ENCODE measurements at regions not wholly inside any gene's neighbourhood (a gene's known extent, or its start where the extent isn't known, plus 50 kb on each side); places are given as distances from the start of the nearest gene placed in this dataset.
A peak's percentile ranks its signal among the peaks of the same experiment; 100 is the strongest.

DNA sequence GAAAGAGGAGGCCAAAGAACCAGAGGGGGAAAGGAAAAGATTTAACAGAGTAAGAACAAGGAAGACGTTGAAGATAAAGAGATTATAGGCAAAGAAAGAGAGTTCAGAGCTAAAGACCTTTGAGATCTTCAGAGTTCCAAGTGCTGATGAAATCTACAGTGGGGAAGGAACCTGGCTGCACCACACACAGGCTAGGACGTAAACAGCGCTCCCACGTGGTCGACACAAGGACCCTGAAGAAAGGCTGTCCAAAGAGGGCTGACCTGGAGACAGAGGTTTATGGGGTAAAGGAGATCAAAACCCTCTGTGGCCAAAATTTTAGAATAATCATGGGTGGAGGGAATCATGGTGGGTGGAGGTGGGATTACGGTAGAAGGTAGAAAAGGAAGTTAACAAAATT, 121.6 kb downstream of the PMP22 start:
- DNase-seq: peak; percentile 78
- H3K4me1 ChIP-seq (ENCODE audit: control insufficient read depth, insufficient read depth, low read length): no peaks in the 10 kb centered on the region
- no peak overlapping the region for H3K27ac ChIP-seq (ENCODE audit: low read depth, low read length)
- no peak overlapping the region for H3K27ac Mint-ChIP-seq
- no peaks in the 10 kb centered on the region for H3K27me3 Mint-ChIP-seq (ENCODE audit: insufficient read depth)
- H3K4me1 Mint-ChIP-seq: peaks cover 10% of the 10 kb centered on the region
- no peak overlapping the region for H3K9ac ChIP-seq (ENCODE audit: extremely low read depth, low read length, poor library complexity, severe bottlenecking)
- H3K4me3 ChIP-seq (ENCODE audit: low read length): no peak overlapping the region
- no peaks in the 10 kb centered on the region for H3K36me3 ChIP-seq (ENCODE audit: control insufficient read depth, insufficient read depth, low read length)
- H3K9me3 ChIP-seq (ENCODE audit: control insufficient read depth, low read length): no peaks in the 10 kb centered on the region
- H3K9me3 Mint-ChIP-seq: no peaks in the 10 kb centered on the region
- WGBS, 2 experiments (ENCODE audit: insufficient coverage in 1 of 2, insufficient read length in 1 of 2): 88 to 97% methylated on average over 6 of the region's 6 CpGs
- no peaks in the 10 kb centered on the region for H3K27me3 ChIP-seq (ENCODE audit: control insufficient read depth, insufficient read depth, low read length, poor library complexity, severe bottlenecking)
- H3K4me3 Mint-ChIP-seq: no peak overlapping the region
- TF ChIP-seq, protein P1, sequence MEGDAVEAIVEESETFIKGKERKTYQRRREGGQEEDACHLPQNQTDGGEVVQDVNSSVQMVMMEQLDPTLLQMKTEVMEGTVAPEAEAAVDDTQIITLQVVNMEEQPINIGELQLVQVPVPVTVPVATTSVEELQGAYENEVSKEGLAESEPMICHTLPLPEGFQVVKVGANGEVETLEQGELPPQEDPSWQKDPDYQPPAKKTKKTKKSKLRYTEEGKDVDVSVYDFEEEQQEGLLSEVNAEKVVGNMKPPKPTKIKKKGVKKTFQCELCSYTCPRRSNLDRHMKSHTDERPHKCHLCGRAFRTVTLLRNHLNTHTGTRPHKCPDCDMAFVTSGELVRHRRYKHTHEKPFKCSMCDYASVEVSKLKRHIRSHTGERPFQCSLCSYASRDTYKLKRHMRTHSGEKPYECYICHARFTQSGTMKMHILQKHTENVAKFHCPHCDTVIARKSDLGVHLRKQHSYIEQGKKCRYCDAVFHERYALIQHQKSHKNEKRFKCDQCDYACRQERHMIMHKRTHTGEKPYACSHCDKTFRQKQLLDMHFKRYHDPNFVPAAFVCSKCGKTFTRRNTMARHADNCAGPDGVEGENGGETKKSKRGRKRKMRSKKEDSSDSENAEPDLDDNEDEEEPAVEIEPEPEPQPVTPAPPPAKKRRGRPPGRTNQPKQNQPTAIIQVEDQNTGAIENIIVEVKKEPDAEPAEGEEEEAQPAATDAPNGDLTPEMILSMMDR (conservative IDR thresholded peaks at IDR 0.05): peak; percentile 58
- no peaks in the 10 kb centered on the region for H3K36me3 Mint-ChIP-seq (ENCODE audit: low read depth)

DNA sequence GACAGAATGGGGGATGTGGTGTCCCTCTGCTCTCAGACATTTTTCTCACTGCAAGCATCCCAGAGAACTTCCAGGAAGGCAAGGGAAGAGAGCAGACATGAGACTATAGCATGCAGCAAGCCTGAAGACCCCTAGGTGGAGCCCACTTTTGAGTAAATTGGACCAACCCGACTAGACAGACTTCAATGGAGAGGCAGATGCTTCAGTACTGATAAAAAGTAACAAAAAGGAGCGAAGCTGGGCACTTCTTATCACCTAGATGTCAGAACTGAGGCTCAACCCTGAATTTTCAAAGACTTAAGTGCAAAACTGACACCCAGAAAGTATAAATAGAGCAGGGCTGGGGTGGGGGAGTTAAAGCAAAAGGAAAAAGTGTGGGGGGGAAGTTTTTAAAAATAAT, 130.8 kb downstream of the PMP22 start:
- no peaks in the 10 kb centered on the region for H3K9me3 ChIP-seq (ENCODE audit: control insufficient read depth, low read length)
- no peaks in the 10 kb centered on the region for H3K36me3 Mint-ChIP-seq (ENCODE audit: low read depth)
- H3K4me1 Mint-ChIP-seq: no peaks in the 10 kb centered on the region
- no peaks in the 10 kb centered on the region for H3K27me3 ChIP-seq (ENCODE audit: control insufficient read depth, insufficient read depth, low read length, poor library complexity, severe bottlenecking)
- H3K27ac ChIP-seq (ENCODE audit: low read depth, low read length): no peak overlapping the region
- TF ChIP-seq, protein P1 (conservative IDR thresholded peaks at IDR 0.05): peak; percentile 41
- no peaks in the 10 kb centered on the region for H3K4me1 ChIP-seq (ENCODE audit: control insufficient read depth, insufficient read depth, low read length)
- no peaks in the 10 kb centered on the region for H3K27me3 Mint-ChIP-seq (ENCODE audit: insufficient read depth)
- no peak overlapping the region for H3K27ac Mint-ChIP-seq
- no peak overlapping the region for H3K4me3 Mint-ChIP-seq
- no peak for DNase-seq
- H3K9me3 Mint-ChIP-seq: peaks cover 3% of the 10 kb centered on the region
- H3K9ac ChIP-seq (ENCODE audit: extremely low read depth, low read length, poor library complexity, severe bottlenecking): no peak overlapping the region
- H3K36me3 ChIP-seq (ENCODE audit: control insufficient read depth, insufficient read depth, low read length): no peaks in the 10 kb centered on the region
- 72 to 86% methylated on average over 2 of the region's 2 CpGs for WGBS, 2 experiments (ENCODE audit: insufficient coverage in 1 of 2, insufficient read length in 1 of 2)
- no peak overlapping the region for H3K4me3 ChIP-seq (ENCODE audit: low read length)

DNA sequence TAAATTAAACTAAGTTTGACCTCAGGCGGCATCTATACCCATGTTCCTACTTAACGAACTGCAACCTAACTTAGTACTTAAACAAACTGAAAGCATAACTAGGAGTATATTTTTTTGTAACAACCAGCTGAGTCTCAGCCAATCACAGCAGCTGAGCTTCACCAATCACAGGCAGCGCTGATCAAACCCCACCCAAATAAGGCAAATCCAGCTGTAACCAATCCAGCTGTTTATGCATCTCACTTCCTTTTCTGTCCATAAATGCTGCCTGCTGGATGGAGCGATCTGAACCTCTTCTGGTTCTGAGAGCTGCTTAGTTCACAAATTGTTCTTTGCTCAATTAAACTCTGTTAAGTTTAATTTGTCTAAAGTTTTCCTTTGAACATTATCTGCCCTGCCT, 131.3 kb downstream of the PMP22 start:
- H3K27me3 Mint-ChIP-seq (ENCODE audit: insufficient read depth): no peaks in the 10 kb centered on the region
- H3K4me3 Mint-ChIP-seq: no peak overlapping the region
- H3K9me3 Mint-ChIP-seq: peaks cover 3% of the 10 kb centered on the region
- Histone ChIP-seq H3K4me3 (ENCODE audit: low read length) (no peak overlapping the region), H3K4me1 (ENCODE audit: control insufficient read depth, insufficient read depth, low read length) (no peaks in the 10 kb centered on the region), H3K27me3 (ENCODE audit: control insufficient read depth, insufficient read depth, low read length, poor library complexity, severe bottlenecking) (no peaks in the 10 kb centered on the region), H3K36me3 (ENCODE audit: control insufficient read depth, insufficient read depth, low read length) (no peaks in the 10 kb centered on the region), H3K27ac (ENCODE audit: low read depth, low read length) (no peak overlapping the region), H3K9ac (ENCODE audit: extremely low read depth, low read length, poor library complexity, severe bottlenecking) (no peak overlapping the region), H3K9me3 (ENCODE audit: control insufficient read depth, low read length) (no peaks in the 10 kb centered on the region)
- no peak for DNase-seq
- H3K36me3 Mint-ChIP-seq (ENCODE audit: low read depth): no peaks in the 10 kb centered on the region
- H3K27ac Mint-ChIP-seq: no peak overlapping the region
- WGBS, 2 experiments (ENCODE audit: insufficient coverage in 1 of 2, insufficient read length in 1 of 2): 88 to 93% methylated on average over 2 to 4 of the region's 4 CpGs
- H3K4me1 Mint-ChIP-seq: no peaks in the 10 kb centered on the region
- TF ChIP-seq, protein P1 (conservative IDR thresholded peaks at IDR 0.05): no peak
